NT2/D1 (cell line): ENCODE measurements at regions not wholly inside any gene's neighbourhood (a gene's known extent, or its start where the extent isn't known, plus 50 kb on each side); places are given as distances from the start of the nearest gene placed in this dataset.

ENCODE experiments used
- DNase-seq: peaks from one replicate; pipeline ENCODE4 v3.0.0-alpha.2; 2011; ENCODE audit warnings: low read depth, low spot score
- H3K27me3 ChIP-seq: 2 replicates; pipeline ENCODE4 v1.6.0; 2011; ENCODE audit warnings: mild to moderate bottlenecking; ENCODE audit not compliant: insufficient read length, insufficient read depth
- H3K36me3 ChIP-seq: 2 replicates; pipeline ENCODE4 v1.6.1; 2011; ENCODE audit warnings: mild to moderate bottlenecking, low read length, mixed read lengths; ENCODE audit not compliant: insufficient read depth, insufficient read length
- H3K4me1 ChIP-seq: 2 replicates; pipeline ENCODE4 v1.5.1; 2011; ENCODE audit not compliant: insufficient read depth, insufficient read length
- H3K4me3 ChIP-seq: 2 replicates; pipeline ENCODE4 v1.5.1; 2011; ENCODE audit warnings: low read depth; ENCODE audit not compliant: insufficient read length
- H3K9ac ChIP-seq: 2 replicates; pipeline ENCODE4 v1.6.0; 2011; ENCODE audit warnings: low read depth; ENCODE audit not compliant: insufficient read length
- H3K9me3 ChIP-seq: 2 replicates; pipeline ENCODE4 v1.5.1; 2011; ENCODE audit warnings: mild to moderate bottlenecking, low read length; ENCODE audit not compliant: insufficient read depth
- SUZ12 ChIP-seq: IDR thresholded peaks from 2 replicates; pipeline ENCODE4 v1.6.1; 2011; ENCODE audit not compliant: insufficient read length, insufficient read depth; ENCODE audit errors: extremely low read depth
- YY1 ChIP-seq: IDR thresholded peaks from 2 replicates; pipeline ENCODE4 v1.6.1; 2011; ENCODE audit not compliant: insufficient read length, insufficient read depth
- ZNF274 ChIP-seq: IDR thresholded peaks from 2 replicates; pipeline ENCODE4 v1.6.1; 2011; ENCODE audit warnings: mild to moderate bottlenecking, low read depth, low read length

DNA sequence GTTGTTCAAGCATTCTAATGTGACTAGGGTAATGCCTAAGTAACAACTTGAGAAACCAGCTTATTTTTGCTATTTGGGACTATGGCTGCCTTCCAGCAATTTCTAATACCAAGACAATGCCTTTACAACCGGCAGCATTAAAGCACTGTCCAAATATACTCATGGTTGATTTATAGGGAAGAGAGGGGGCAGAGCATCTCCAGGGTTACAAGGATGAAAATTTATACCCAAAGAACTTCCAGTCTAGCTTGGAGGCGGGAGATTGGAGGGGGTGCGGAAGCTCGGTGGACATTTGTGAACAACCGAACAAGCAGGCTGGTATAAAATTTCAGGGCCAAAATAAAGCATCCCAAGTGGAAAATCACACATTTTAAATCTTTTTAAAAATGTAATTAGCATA is 79.4 kb upstream of the FOXN2 start:
- Histone ChIP-seq H3K27me3 (no peaks in the 10 kb centered on the region), H3K9me3 (no peaks in the 10 kb centered on the region), H3K36me3 (no peaks in the 10 kb centered on the region), H3K4me3 (no peak overlapping the region), H3K9ac (no peak overlapping the region), H3K4me1 (no peaks in the 10 kb centered on the region)
- no peak for DNase-seq
- TF ChIP-seq ZNF274 (no peak), YY1 (no peak), SUZ12 (no peak)

DNA sequence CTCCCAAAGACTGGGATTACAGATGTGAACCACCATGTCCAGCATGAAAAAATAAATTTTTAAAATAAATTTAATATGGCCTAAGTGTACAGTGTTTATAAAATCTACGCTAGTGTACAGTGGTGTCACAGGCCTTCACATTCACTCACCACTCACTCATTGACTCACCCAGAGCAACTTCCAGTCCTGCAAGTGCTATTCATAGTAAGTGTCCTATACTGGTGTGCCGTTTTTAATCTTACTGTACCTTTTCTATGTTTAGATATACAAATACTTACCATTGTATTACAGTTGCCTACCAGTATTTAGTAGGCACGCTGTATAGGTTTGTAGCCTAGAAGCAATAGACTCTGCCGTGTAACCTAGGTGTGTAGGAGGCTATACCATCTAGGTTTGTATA is 76.1 kb upstream of the FOXN2 start:
- no peak overlapping the region for H3K4me3 ChIP-seq
- no peaks in the 10 kb centered on the region for H3K9me3 ChIP-seq
- TF ChIP-seq YY1 = no peak
- TF ChIP-seq SUZ12 = no peak
- no peak for TF ChIP-seq ZNF274
- H3K4me1 ChIP-seq = no peaks in the 10 kb centered on the region
- H3K27me3 ChIP-seq = no peaks in the 10 kb centered on the region
- no peak for DNase-seq
- H3K36me3 ChIP-seq = no peaks in the 10 kb centered on the region
- no peak overlapping the region for H3K9ac ChIP-seq

DNA sequence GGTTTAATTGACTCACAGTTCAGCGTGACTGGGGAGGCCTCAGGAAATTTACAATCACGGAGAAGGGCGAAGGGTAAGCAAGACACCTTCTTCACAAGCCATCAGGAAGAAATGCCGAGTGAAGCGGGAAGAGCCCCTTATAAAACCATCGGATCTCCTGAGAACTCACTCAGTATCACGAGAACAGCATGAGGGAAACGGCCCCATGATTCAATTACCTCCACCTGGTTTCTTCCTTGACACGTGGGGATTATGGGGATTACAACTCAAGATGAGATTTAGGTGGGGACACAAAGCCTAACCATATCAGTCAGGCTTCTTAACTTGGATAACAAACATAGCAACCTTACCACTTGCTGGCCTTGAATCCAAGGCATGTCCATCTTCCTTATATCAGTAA is 73.6 kb upstream of the FOXN2 start:
- no peak for DNase-seq
- no peak overlapping the region for H3K9ac ChIP-seq
- TF ChIP-seq YY1 (no peak), ZNF274 (no peak), SUZ12 (no peak)
- H3K27me3 ChIP-seq = no peaks in the 10 kb centered on the region
- H3K36me3 ChIP-seq = no peaks in the 10 kb centered on the region
- no peak overlapping the region for H3K4me3 ChIP-seq
- no peaks in the 10 kb centered on the region for H3K4me1 ChIP-seq
- no peaks in the 10 kb centered on the region for H3K9me3 ChIP-seq

DNA sequence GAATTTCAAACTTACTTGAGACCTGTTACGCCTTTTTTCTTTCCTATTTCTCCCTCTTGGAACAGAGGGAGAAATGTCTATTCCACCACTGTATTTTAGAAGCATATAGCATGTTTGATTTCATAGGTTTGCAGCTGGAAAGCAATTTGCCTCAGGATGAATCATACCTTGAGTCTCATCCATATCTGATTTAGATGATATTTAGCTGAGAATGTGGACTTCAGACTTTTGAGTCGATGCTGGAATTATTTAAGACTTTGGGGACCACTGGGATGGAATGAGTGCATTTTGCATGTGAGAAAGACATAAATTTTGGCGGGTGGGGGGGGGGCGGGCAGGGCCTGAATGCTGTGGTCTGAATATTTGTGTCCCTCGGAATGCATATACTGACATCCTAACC is 67.3 kb upstream of the FOXN2 start:
- Histone ChIP-seq H3K36me3 (no peaks in the 10 kb centered on the region), H3K4me3 (no peak overlapping the region), H3K9me3 (no peaks in the 10 kb centered on the region), H3K27me3 (no peaks in the 10 kb centered on the region), H3K9ac (no peak overlapping the region), H3K4me1 (no peaks in the 10 kb centered on the region)
- DNase-seq = no peak
- TF ChIP-seq SUZ12 (no peak), ZNF274 (no peak), YY1 (no peak)

DNA sequence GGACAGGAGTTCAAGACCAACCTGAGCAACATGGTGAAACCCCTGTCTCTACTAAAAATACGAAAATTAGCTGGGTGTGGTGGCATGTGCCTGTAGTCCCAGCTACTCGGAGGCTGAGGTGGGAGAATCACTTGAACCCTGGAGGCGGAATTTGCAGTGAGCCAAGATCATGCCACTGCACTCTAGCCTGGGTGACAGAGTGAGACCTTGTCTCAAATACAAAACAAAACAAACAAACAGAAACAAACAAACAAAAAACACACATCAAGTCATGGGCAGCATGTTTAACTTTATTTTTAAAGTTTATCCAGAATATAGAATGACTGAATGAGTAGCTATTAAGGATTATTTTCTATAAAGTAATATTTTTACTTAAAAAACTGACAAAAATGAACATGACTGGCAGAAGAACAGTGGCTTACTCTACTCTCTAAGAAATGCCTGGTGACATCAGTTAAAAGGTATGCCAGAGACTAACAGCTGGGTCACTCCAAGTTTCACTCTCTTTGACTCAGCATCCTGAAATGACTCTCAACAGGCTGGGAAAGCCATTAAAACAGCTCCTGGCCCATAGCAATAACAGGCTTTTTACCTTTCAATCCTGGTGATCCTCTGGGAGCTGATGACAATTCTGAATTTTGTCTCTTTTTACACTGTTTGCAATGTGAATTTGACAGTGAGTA is 66.1 kb upstream of the FOXN2 start:
- Histone ChIP-seq H3K9me3 (no peaks in the 10 kb centered on the region), H3K27me3 (no peaks in the 10 kb centered on the region), H3K36me3 (no peaks in the 10 kb centered on the region), H3K9ac (no peak overlapping the region), H3K4me3 (no peak overlapping the region), H3K4me1 (no peaks in the 10 kb centered on the region)
- TF ChIP-seq ZNF274 (no peak), SUZ12 (no peak), YY1 (no peak)
- peak; percentile 58 for DNase-seq

DNA sequence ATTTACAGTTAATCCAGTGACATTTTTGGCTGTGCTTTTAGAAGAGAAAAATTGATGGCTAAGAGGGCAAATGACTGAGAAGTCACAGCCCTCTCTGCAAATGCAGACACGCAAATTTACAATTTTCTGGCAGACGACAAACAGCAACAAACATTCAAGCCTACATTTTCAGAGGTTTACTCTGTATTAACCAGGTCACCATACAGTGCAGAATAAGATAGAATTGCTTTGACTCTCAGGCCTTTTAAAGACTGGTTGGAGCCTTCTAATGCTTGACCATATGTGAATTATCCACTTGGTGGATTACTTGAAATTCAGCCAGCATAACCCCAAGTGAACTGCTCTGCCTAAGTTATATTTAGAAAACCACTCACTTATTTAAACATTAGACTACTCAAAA is 65.5 kb upstream of the FOXN2 start:
- Histone ChIP-seq H3K4me1 (no peaks in the 10 kb centered on the region), H3K9ac (no peak overlapping the region), H3K9me3 (no peaks in the 10 kb centered on the region), H3K36me3 (no peaks in the 10 kb centered on the region), H3K4me3 (no peak overlapping the region), H3K27me3 (no peaks in the 10 kb centered on the region)
- no peak for DNase-seq
- TF ChIP-seq ZNF274 (no peak), SUZ12 (no peak), YY1 (no peak)

DNA sequence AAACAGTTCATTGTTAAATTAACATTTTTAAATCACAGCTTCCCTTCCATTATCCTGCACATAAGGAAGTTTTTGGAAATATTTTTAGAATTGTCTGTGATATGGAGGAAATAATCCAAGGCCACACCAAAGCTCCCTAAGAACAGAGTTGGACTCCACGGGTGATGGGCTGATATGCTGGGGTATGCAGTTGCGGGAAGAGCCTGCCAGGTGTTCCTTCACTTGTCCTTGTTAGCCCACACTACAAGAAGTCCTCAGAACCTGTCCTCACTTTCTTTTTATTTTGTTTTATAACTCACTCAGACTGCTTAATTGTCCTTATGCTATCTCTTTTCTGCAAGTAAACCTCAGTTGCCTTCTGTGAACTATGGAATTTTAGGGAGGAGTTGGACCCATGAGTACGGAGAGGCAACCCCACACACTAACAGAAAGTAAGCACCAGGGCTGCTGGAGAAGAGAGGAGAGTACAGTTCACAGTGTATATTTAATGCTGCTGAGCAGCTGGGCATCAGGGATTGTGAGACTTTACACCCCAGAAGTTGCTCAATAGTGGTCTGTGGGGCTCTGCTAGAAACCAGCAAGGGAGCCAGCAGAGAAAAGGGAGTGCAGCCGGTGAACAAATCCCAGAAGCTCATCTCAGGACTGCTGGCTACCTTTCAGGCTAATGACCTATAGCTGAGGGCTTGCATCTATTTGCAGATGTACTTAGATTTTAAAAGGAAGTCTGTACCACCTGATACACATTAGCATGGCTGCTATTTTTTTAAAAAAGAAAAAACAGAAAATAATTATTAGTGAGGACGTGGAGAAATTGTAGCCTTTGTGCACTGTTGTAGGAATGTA is 64.6 kb upstream of the FOXN2 start:
- no peaks in the 10 kb centered on the region for H3K27me3 ChIP-seq
- no peak for DNase-seq
- H3K9me3 ChIP-seq = no peaks in the 10 kb centered on the region
- H3K4me1 ChIP-seq = no peaks in the 10 kb centered on the region
- H3K4me3 ChIP-seq = no peak overlapping the region
- TF ChIP-seq SUZ12 (no peak), ZNF274 (no peak), YY1 (no peak)
- H3K9ac ChIP-seq = no peak overlapping the region
- H3K36me3 ChIP-seq = no peaks in the 10 kb centered on the region
